ENCODE measurements at regions not wholly inside any gene's neighbourhood (a gene's known extent, or its start where the extent isn't known, plus 50 kb on each side); places are given as distances from the start of the nearest gene placed in this dataset.

DNA sequence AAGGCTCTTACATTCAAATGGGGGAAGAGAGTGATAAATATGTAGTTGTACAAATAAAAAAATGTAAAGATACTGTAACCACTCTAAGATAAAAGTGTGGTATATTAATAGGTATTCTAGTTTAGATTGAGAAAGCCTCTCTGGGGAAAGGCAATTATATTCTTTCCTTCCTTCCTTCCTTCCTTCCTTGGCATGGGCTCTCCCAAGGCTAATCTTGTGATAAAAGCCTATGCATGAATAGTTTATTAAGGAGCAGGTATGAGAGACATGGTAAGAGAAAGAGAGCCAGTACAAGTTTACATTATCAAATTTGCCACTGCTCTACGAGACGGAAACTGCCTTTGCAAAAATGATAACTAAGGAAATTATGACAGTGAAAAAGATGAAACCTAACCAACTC, 588.8 kb downstream of the PRELID2 start:
- H3K27ac ChIP-seq = no peak overlapping the region
- H3K4me1 ChIP-seq (ENCODE audit: low read depth) = peaks cover 11% of the 10 kb centered on the region
- no peaks in the 10 kb centered on the region for H3K9me3 ChIP-seq (ENCODE audit: low read depth)
- no peaks in the 10 kb centered on the region for H3K27me3 ChIP-seq
- H3K4me3 ChIP-seq = no peak overlapping the region
- TF ChIP-seq, protein P1, sequence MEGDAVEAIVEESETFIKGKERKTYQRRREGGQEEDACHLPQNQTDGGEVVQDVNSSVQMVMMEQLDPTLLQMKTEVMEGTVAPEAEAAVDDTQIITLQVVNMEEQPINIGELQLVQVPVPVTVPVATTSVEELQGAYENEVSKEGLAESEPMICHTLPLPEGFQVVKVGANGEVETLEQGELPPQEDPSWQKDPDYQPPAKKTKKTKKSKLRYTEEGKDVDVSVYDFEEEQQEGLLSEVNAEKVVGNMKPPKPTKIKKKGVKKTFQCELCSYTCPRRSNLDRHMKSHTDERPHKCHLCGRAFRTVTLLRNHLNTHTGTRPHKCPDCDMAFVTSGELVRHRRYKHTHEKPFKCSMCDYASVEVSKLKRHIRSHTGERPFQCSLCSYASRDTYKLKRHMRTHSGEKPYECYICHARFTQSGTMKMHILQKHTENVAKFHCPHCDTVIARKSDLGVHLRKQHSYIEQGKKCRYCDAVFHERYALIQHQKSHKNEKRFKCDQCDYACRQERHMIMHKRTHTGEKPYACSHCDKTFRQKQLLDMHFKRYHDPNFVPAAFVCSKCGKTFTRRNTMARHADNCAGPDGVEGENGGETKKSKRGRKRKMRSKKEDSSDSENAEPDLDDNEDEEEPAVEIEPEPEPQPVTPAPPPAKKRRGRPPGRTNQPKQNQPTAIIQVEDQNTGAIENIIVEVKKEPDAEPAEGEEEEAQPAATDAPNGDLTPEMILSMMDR (IDR thresholded peaks at IDR 0.05; ENCODE audit: low read depth, low read length) = no peak
- no peak for DNase-seq (ENCODE audit: low read depth in 1 of 2, low spot score in 1 of 2)
- H3K36me3 ChIP-seq = no peaks in the 10 kb centered on the region

DNA sequence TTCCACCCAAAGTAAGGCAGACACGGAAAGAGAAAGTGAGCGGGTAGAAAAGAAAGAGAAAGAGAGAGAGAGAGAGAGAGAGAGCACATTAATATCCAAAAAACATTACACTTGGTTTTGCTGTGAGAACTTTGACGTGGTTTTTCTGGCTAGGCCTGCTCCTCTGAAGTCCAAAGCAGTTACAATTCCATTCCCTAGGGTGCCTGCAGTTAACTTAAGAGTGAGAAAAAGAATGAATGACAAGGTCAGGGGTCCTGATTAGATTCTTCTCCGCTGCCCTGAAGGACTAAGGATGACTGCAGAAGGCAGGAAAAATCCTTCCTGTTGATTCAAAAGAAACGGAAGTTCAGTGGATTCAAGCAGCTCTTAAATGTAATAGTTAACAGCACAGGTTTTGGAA, 589.8 kb downstream of the PRELID2 start:
- DNase-seq (ENCODE audit: low read depth in 1 of 2, low spot score in 1 of 2) = peak; percentile 28 to 61

DNA sequence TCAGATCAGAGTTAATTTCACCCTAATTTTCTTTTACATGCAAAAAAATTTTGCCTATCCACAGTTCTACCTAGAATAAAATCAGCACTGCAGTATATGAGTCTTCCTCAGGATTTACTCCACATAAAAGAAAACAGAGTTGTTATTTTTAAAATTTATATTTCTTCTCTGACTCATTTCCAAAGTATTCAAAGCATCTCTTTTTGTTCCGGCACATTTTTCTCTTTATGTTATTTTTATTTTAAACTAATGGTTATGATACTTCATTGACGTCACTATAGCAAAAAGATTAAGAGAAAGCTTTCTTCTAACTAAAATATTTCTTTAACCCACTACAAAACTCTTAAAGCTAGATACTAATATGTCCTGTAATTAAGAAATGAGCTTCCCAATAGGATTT, 590.4 kb downstream of the PRELID2 start:
- no peaks in the 10 kb centered on the region for H3K9me3 ChIP-seq (ENCODE audit: low read depth)
- DNase-seq (ENCODE audit: low read depth in 1 of 2, low spot score in 1 of 2) = peak in 1 of 2 donors; percentile 48
- TF ChIP-seq, protein P1 (IDR thresholded peaks at IDR 0.05; ENCODE audit: low read depth, low read length) = no peak
- no peaks in the 10 kb centered on the region for H3K27me3 ChIP-seq
- no peak overlapping the region for H3K27ac ChIP-seq
- no peak overlapping the region for H3K4me3 ChIP-seq
- no peaks in the 10 kb centered on the region for H3K36me3 ChIP-seq
- H3K4me1 ChIP-seq (ENCODE audit: low read depth) = peaks cover 11% of the 10 kb centered on the region

More for the DNA sequence above, 589.8 kb downstream of the PRELID2 start:
- no peak overlapping the region for H3K4me3 ChIP-seq
- H3K27me3 ChIP-seq = no peaks in the 10 kb centered on the region
- peaks cover 11% of the 10 kb centered on the region for H3K4me1 ChIP-seq (ENCODE audit: low read depth)
- no peaks in the 10 kb centered on the region for H3K9me3 ChIP-seq (ENCODE audit: low read depth)
- no peaks in the 10 kb centered on the region for H3K36me3 ChIP-seq
- H3K27ac ChIP-seq = peak overlapping the region; percentile 12
- TF ChIP-seq, protein P1 (IDR thresholded peaks at IDR 0.05; ENCODE audit: low read depth, low read length) = no peak

DNA sequence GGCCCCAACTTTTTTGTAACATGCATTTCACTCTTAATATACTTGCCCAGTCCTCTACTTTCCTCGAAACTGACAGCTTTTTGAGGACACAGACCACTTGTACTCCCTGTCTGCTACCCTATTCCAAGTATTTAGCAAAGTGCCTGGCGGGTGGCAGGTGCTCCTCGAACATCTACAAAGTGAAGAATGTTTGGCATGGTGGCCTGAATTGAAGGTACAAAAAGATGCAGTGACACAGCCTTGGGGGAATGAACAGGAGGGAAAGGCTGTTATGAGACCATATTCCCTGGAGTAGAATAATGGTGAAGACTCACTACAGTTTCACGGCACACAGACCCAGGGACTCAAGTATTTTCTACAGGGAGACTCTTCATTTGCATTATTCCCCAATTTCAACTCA, 590.9 kb downstream of the PRELID2 start:
- TF ChIP-seq, protein P1 (IDR thresholded peaks at IDR 0.05; ENCODE audit: low read depth, low read length) = no peak
- no peaks in the 10 kb centered on the region for H3K36me3 ChIP-seq
- H3K9me3 ChIP-seq (ENCODE audit: low read depth) = no peaks in the 10 kb centered on the region
- H3K4me1 ChIP-seq (ENCODE audit: low read depth) = peaks cover 11% of the 10 kb centered on the region
- H3K27ac ChIP-seq = no peak overlapping the region
- H3K4me3 ChIP-seq = no peak overlapping the region
- no peak for DNase-seq (ENCODE audit: low read depth in 1 of 2, low spot score in 1 of 2)
- H3K27me3 ChIP-seq = no peaks in the 10 kb centered on the region

DNA sequence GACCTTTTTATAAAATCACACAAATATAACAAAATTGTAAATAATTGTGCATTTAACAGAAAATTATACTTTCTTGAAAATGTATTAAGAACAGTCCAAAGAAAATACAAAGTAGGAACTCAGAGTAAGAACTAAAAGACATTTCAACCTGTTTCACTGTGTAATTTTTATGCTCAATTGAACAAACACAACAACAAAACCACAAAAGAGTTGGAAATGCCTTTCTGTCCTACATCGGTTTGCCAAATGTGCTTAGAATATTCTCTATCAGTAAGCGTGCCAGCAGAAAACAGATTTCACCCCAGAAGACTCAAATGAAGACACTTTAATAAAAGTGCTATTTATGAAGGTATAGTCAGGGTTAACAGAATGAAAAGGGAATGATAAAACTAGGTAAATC, 592.1 kb downstream of the PRELID2 start:
- peaks cover 11% of the 10 kb centered on the region for H3K4me1 ChIP-seq (ENCODE audit: low read depth)
- TF ChIP-seq, protein P1 (IDR thresholded peaks at IDR 0.05; ENCODE audit: low read depth, low read length) = no peak
- no peak overlapping the region for H3K27ac ChIP-seq
- H3K9me3 ChIP-seq (ENCODE audit: low read depth) = no peaks in the 10 kb centered on the region
- DNase-seq (ENCODE audit: low read depth in 1 of 2, low spot score in 1 of 2) = no peak
- H3K4me3 ChIP-seq = no peak overlapping the region
- no peaks in the 10 kb centered on the region for H3K27me3 ChIP-seq
- H3K36me3 ChIP-seq = no peaks in the 10 kb centered on the region

DNA sequence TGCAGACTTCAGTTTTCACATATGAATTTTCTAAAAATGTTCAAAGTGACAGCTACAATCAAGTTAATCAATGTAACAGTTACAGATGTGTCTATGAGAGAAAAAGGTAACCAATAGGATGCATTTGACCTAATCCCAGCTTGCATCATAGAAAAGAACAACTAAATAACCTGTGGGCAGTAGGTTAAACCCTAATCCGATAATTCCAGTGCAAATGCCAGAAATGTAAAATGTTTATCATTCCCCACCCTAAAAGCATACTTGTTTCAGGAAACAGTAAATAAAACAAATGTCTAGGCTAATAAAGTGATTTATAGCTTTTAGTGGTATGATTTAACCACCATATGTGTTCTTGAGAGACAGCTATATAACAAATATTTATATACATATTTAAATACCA, 592.6 kb downstream of the PRELID2 start:
- DNase-seq (ENCODE audit: low read depth in 1 of 2, low spot score in 1 of 2) = no peak
- Histone ChIP-seq H3K27me3 (no peaks in the 10 kb centered on the region), H3K36me3 (no peaks in the 10 kb centered on the region), H3K27ac (no peak overlapping the region), H3K9me3 (ENCODE audit: low read depth) (no peaks in the 10 kb centered on the region), H3K4me3 (no peak overlapping the region), H3K4me1 (ENCODE audit: low read depth) (peaks cover 11% of the 10 kb centered on the region)
- TF ChIP-seq, protein P1 (IDR thresholded peaks at IDR 0.05; ENCODE audit: low read depth, low read length) = no peak

All from cardiac muscle cell (in vitro differentiated cells and primary cell).